ENCODE measurements at regions not wholly inside any gene's neighbourhood (a gene's known extent, or its start where the extent isn't known, plus 50 kb on each side); places are given as distances from the start of the nearest gene placed in this dataset.

GRCh38 chr10:117689566-117689965 is 147.0 kb downstream of the EMX2 start:
- TF ChIP-seq, protein P1, sequence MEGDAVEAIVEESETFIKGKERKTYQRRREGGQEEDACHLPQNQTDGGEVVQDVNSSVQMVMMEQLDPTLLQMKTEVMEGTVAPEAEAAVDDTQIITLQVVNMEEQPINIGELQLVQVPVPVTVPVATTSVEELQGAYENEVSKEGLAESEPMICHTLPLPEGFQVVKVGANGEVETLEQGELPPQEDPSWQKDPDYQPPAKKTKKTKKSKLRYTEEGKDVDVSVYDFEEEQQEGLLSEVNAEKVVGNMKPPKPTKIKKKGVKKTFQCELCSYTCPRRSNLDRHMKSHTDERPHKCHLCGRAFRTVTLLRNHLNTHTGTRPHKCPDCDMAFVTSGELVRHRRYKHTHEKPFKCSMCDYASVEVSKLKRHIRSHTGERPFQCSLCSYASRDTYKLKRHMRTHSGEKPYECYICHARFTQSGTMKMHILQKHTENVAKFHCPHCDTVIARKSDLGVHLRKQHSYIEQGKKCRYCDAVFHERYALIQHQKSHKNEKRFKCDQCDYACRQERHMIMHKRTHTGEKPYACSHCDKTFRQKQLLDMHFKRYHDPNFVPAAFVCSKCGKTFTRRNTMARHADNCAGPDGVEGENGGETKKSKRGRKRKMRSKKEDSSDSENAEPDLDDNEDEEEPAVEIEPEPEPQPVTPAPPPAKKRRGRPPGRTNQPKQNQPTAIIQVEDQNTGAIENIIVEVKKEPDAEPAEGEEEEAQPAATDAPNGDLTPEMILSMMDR (conservative IDR thresholded peaks at IDR 0.05 in 1 of 2, IDR thresholded peaks at IDR 0.05 in 1 of 2; ENCODE audit: low read depth in 1 of 2, low read length in 2 of 2), result no peak
- TF ChIP-seq EZH2 (IDR thresholded peaks at IDR 0.05; ENCODE audit: low read length, missing control alignments), result no peak
